ENCODE measurements at regions not wholly inside any gene's neighbourhood (a gene's known extent, or its start where the extent isn't known, plus 50 kb on each side); places are given as distances from the start of the nearest gene placed in this dataset.
"Not testable (repeated sequence)": the region's sequence is repeated elsewhere in the genome, so short reads cannot be mapped to it uniquely, and the experiment has no call there.

DNA sequence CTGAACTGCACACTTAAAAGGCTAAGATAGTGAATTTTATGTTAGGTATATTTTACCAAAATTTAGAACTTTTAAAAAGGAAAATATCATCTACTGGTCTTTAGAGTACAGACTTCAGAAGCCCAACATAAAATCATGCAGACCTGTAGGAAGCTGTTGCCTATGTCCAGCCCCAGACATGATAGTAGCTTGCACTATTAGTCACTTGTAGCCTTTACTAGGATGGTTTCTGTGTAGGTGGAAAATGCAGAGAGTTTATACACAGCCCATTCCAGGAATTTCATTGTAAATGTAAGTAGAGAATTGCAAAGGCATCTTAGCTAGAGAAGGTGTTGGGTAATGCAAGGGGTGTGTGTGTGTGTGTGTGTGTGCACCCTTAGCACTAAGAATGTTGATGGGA is 640.2 kb downstream of the RNF144A start:
- H2BK5ac ChIP-seq (ENCODE audit: low read depth, low read length, poor library complexity): no peak overlapping the region
- no peak overlapping the region for H4K8ac ChIP-seq (ENCODE audit: low read depth, low read length)
- H2AFZ ChIP-seq (ENCODE audit: insufficient read depth, low read length, poor library complexity): no peak overlapping the region
- H3K4ac ChIP-seq (ENCODE audit: low read depth, low read length): no peak overlapping the region
- H4K12ac ChIP-seq (ENCODE audit: low read depth, low read length): no peak overlapping the region
- DNase-seq: no peak
- no peak overlapping the region for H3K18ac ChIP-seq (ENCODE audit: low read length)
- H3K27ac ChIP-seq (ENCODE audit: low read depth, low read length): no peak overlapping the region
- H4K91ac ChIP-seq (ENCODE audit: low read depth, low read length): no peak overlapping the region
- H3K27me3 ChIP-seq (ENCODE audit: insufficient read depth, low read length): no peaks in the 10 kb centered on the region
- H3K79me2 ChIP-seq (ENCODE audit: control insufficient read depth, insufficient read depth, low read length, poor library complexity): no peaks in the 10 kb centered on the region
- H3K79me1 ChIP-seq (ENCODE audit: low read length): no peaks in the 10 kb centered on the region
- H2BK120ac ChIP-seq (ENCODE audit: insufficient read depth, low read length, poor library complexity): no peak overlapping the region
- no peak overlapping the region for H2AK5ac ChIP-seq (ENCODE audit: low read length)
- no peaks in the 10 kb centered on the region for H3K4me1 ChIP-seq (ENCODE audit: control insufficient read depth in 1 of 2, insufficient read depth in 2 of 2, low read length in 2 of 2)
- no peaks in the 10 kb centered on the region for H3K36me3 ChIP-seq (ENCODE audit: control insufficient read depth in 1 of 2, insufficient read depth in 2 of 2, low read length in 2 of 2)
- no peak overlapping the region for H2BK12ac ChIP-seq (ENCODE audit: low read length)
- H3K4me2 ChIP-seq (ENCODE audit: low read length): no peak overlapping the region
- no peaks in the 10 kb centered on the region for H3K9me3 ChIP-seq (ENCODE audit: insufficient read depth, low read depth, low read length)
- H3K9ac ChIP-seq (ENCODE audit: low read length): no peak overlapping the region
- H3K4me3 ChIP-seq (ENCODE audit: low read depth, low read length): no peak overlapping the region
- no peak overlapping the region for H3K23ac ChIP-seq (ENCODE audit: low read length)
- no peak overlapping the region for H3K14ac ChIP-seq (ENCODE audit: low read length)

GRCh38 chr2:7559791-7560190 is 642.6 kb downstream of the RNF144A start:
- no peak overlapping the region for H4K8ac ChIP-seq (ENCODE audit: low read depth, low read length)

GRCh38 chr2:7566382-7566881 is 649.2 kb downstream of the RNF144A start:
- Histone ChIP-seq H2BK5ac (ENCODE audit: low read depth, low read length, poor library complexity) (no peak overlapping the region), H3K9ac (ENCODE audit: low read length) (no peak overlapping the region), H3K27me3 (ENCODE audit: insufficient read depth, low read length) (no peaks in the 10 kb centered on the region), H3K4ac (ENCODE audit: low read depth, low read length) (no peak overlapping the region), H2AFZ (ENCODE audit: insufficient read depth, low read length, poor library complexity) (no peak overlapping the region), H3K79me1 (ENCODE audit: low read length) (no peaks in the 10 kb centered on the region), H3K4me2 (ENCODE audit: low read length) (no peak overlapping the region), H3K4me1 (ENCODE audit: control insufficient read depth in 1 of 2, insufficient read depth in 2 of 2, low read length in 2 of 2) (no peaks in the 10 kb centered on the region), H3K36me3 (ENCODE audit: control insufficient read depth in 1 of 2, insufficient read depth in 2 of 2, low read length in 2 of 2) (no peaks in the 10 kb centered on the region), H4K91ac (ENCODE audit: low read depth, low read length) (no peak overlapping the region), H4K12ac (ENCODE audit: low read depth, low read length) (no peak overlapping the region), H2AK5ac (ENCODE audit: low read length) (no peak overlapping the region), H3K14ac (ENCODE audit: low read length) (no peak overlapping the region), H4K8ac (ENCODE audit: low read depth, low read length) (no peak overlapping the region), H3K23ac (ENCODE audit: low read length) (no peak overlapping the region), H2BK12ac (ENCODE audit: low read length) (no peak overlapping the region), H3K18ac (ENCODE audit: low read length) (no peak overlapping the region), H3K27ac (ENCODE audit: low read depth, low read length) (no peak overlapping the region), H3K79me2 (ENCODE audit: control insufficient read depth, insufficient read depth, low read length, poor library complexity) (no peaks in the 10 kb centered on the region), H2BK120ac (ENCODE audit: insufficient read depth, low read length, poor library complexity) (no peak overlapping the region), H3K9me3 (ENCODE audit: insufficient read depth, low read depth, low read length) (no peaks in the 10 kb centered on the region), H3K4me3 (ENCODE audit: low read depth, low read length) (no peak overlapping the region)
- no CpG with 5 or more reads among the region's 6 CpGs for WGBS (ENCODE audit: extremely low coverage, insufficient coverage, insufficient read length)
- DNase-seq: no peak

More at GRCh38 chr2:7559791-7560190, 642.6 kb downstream of the RNF144A start:
- no peak for DNase-seq
- Histone ChIP-seq H3K4me2 (ENCODE audit: low read length) (no peak overlapping the region), H4K91ac (ENCODE audit: low read depth, low read length) (no peak overlapping the region), H3K36me3 (ENCODE audit: control insufficient read depth in 1 of 2, insufficient read depth in 2 of 2, low read length in 2 of 2) (no peaks in the 10 kb centered on the region), H3K27me3 (ENCODE audit: insufficient read depth, low read length) (no peaks in the 10 kb centered on the region), H3K23ac (ENCODE audit: low read length) (no peak overlapping the region), H2AFZ (ENCODE audit: insufficient read depth, low read length, poor library complexity) (no peak overlapping the region), H4K12ac (ENCODE audit: low read depth, low read length) (no peak overlapping the region), H3K18ac (ENCODE audit: low read length) (no peak overlapping the region), H3K27ac (ENCODE audit: low read depth, low read length) (no peak overlapping the region), H3K79me1 (ENCODE audit: low read length) (no peaks in the 10 kb centered on the region), H3K4me1 (ENCODE audit: control insufficient read depth in 1 of 2, insufficient read depth in 2 of 2, low read length in 2 of 2) (no peaks in the 10 kb centered on the region), H3K4ac (ENCODE audit: low read depth, low read length) (no peak overlapping the region), H2BK12ac (ENCODE audit: low read length) (no peak overlapping the region), H2AK5ac (ENCODE audit: low read length) (no peak overlapping the region), H3K4me3 (ENCODE audit: low read depth, low read length) (no peak overlapping the region), H3K79me2 (ENCODE audit: control insufficient read depth, insufficient read depth, low read length, poor library complexity) (no peaks in the 10 kb centered on the region), H3K9me3 (ENCODE audit: insufficient read depth, low read depth, low read length) (no peaks in the 10 kb centered on the region), H3K14ac (ENCODE audit: low read length) (no peak overlapping the region), H2BK5ac (ENCODE audit: low read depth, low read length, poor library complexity) (no peak overlapping the region), H2BK120ac (ENCODE audit: insufficient read depth, low read length, poor library complexity) (no peak overlapping the region), H3K9ac (ENCODE audit: low read length) (no peak overlapping the region)
- no CpG with 5 or more reads among the region's 1 CpG for WGBS (ENCODE audit: extremely low coverage, insufficient coverage, insufficient read length)

DNA sequence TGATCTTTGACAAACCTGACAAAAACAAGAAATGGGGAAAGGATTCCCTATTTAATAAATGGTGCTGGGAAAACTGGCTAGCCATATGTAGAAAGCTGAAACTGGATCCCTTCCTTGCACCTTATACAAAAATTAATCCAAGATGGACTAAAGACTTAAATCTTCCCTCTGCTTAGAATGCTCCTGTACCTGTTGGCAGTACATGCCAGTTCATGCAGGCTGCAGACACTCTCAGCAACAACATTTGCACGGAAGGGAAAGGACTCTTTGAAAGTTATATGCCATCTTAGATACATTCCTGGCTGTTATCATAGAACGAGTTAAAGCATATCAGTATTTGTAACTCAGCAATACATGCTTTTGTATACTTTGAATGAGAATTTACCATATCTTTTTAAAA is 649.9 kb downstream of the RNF144A start:
- no CpG with 5 or more reads among the region's 2 CpGs for WGBS (ENCODE audit: extremely low coverage, insufficient coverage, insufficient read length)
- H3K4ac ChIP-seq (ENCODE audit: low read depth, low read length); H3K4me1 ChIP-seq (ENCODE audit: control insufficient read depth in 1 of 2, insufficient read depth in 2 of 2, low read length in 2 of 2); H2BK120ac ChIP-seq (ENCODE audit: insufficient read depth, low read length, poor library complexity); H3K9ac ChIP-seq (ENCODE audit: low read length); H4K8ac ChIP-seq (ENCODE audit: low read depth, low read length); H2BK12ac ChIP-seq (ENCODE audit: low read length); H3K18ac ChIP-seq (ENCODE audit: low read length); H3K36me3 ChIP-seq (ENCODE audit: control insufficient read depth in 1 of 2, insufficient read depth in 2 of 2, low read length in 2 of 2); H3K27me3 ChIP-seq (ENCODE audit: insufficient read depth, low read length); H4K91ac ChIP-seq (ENCODE audit: low read depth, low read length); H3K14ac ChIP-seq (ENCODE audit: low read length); H3K4me2 ChIP-seq (ENCODE audit: low read length); H3K9me3 ChIP-seq (ENCODE audit: insufficient read depth, low read depth, low read length); H3K27ac ChIP-seq (ENCODE audit: low read depth, low read length); H3K4me3 ChIP-seq (ENCODE audit: low read depth, low read length); H3K79me2 ChIP-seq (ENCODE audit: control insufficient read depth, insufficient read depth, low read length, poor library complexity); H2AFZ ChIP-seq (ENCODE audit: insufficient read depth, low read length, poor library complexity); H2AK5ac ChIP-seq (ENCODE audit: low read length); H3K79me1 ChIP-seq (ENCODE audit: low read length); DNase-seq; H4K12ac ChIP-seq (ENCODE audit: low read depth, low read length); H3K23ac ChIP-seq (ENCODE audit: low read length); H2BK5ac ChIP-seq (ENCODE audit: low read depth, low read length, poor library complexity): not testable (repeated sequence)

All from trophoblast cell (in vitro differentiated cells and primary cell).